ENCODE measurements at regions not wholly inside any gene's neighbourhood (a gene's known extent, or its start where the extent isn't known, plus 50 kb on each side); places are given as distances from the start of the nearest gene placed in this dataset.
A peak's percentile ranks its signal among the peaks of the same experiment; 100 is the strongest.

GRCh38 chrX:78383594-78383993, 56.2 kb upstream of the CYSLTR1 start:
- Histone ChIP-seq H3K9me3 (no peaks in the 10 kb centered on the region), H3K4me3 (ENCODE audit: control insufficient read depth in 1 of 2, extremely low read depth in 1 of 2, low read length in 1 of 2) (no peak overlapping the region), H3K27ac (ENCODE audit: low read length) (no peak overlapping the region), H3K27me3 (replicated peaks in 1 of 2; ENCODE audit: control insufficient read depth in 2 of 2, extremely low read depth in 1 of 2, insufficient read depth in 2 of 2, low read length in 1 of 2) (peaks cover 0 to 2% of the 10 kb centered on the region in 2 experiments), H3K36me3 (ENCODE audit: control insufficient read depth in 2 of 2, extremely low read depth in 1 of 2, insufficient read depth in 1 of 2, low read length in 1 of 2) (no peaks in the 10 kb centered on the region), H3K4me1 (ENCODE audit: control insufficient read depth in 1 of 2, extremely low read depth in 1 of 2, insufficient read depth in 2 of 2, low read length in 2 of 2) (no peaks in the 10 kb centered on the region)
- H3K36me3 Mint-ChIP-seq = peaks cover 3% of the 10 kb centered on the region
- no peak overlapping the region for H3K27ac Mint-ChIP-seq
- CTCF ChIA-PET = no interaction called here
- POLR2A ChIA-PET = no interaction called here
- peaks cover 0 to 8% (median 6%) of the 10 kb centered on the region in 3 donors for H3K4me1 Mint-ChIP-seq
- DNase-seq = no peak
- peaks cover 5 to 6% (median 6%) of the 10 kb centered on the region in 3 donors for H3K9me3 Mint-ChIP-seq
- no peak overlapping the region for H3K4me3 Mint-ChIP-seq
- H3K27me3 Mint-ChIP-seq = peaks cover 2 to 4% of the 10 kb centered on the region in 2 donors
- no CpG with 5 or more reads among the region's 3 CpGs for WGBS (ENCODE audit: insufficient coverage)
- ATAC-seq (replicated peaks in 1 of 4) = no peak

GRCh38 chrX:78378476-78379115, 51.2 kb upstream of the CYSLTR1 start:
- peaks cover 0 to 4% of the 10 kb centered on the region in 2 donors for H3K27me3 Mint-ChIP-seq
- Histone ChIP-seq H3K27ac (ENCODE audit: low read length) (no peak overlapping the region), H3K27me3 (replicated peaks in 1 of 2; ENCODE audit: control insufficient read depth in 2 of 2, extremely low read depth in 1 of 2, insufficient read depth in 2 of 2, low read length in 1 of 2) (peaks cover 0 to 2% of the 10 kb centered on the region in 2 experiments), H3K9me3 (peaks cover 2% of the 10 kb centered on the region), H3K36me3 (ENCODE audit: control insufficient read depth in 2 of 2, extremely low read depth in 1 of 2, insufficient read depth in 1 of 2, low read length in 1 of 2) (no peaks in the 10 kb centered on the region), H3K4me3 (ENCODE audit: control insufficient read depth in 1 of 2, extremely low read depth in 1 of 2, low read length in 1 of 2) (no peak overlapping the region), H3K4me1 (ENCODE audit: control insufficient read depth in 1 of 2, extremely low read depth in 1 of 2, insufficient read depth in 2 of 2, low read length in 2 of 2) (no peaks in the 10 kb centered on the region)
- H3K4me3 Mint-ChIP-seq = no peak overlapping the region
- ChIA-PET CTCF (interaction anchor here (0.5 kb wide), 2 partner anchors 177 to 1077 kb away, joined by 5 to 7 read pairs; no protein-coding TSS in a partner anchor), POLR2A (no interaction called here)
- H3K4me1 Mint-ChIP-seq = peaks cover 0 to 20% (median 16%) of the 10 kb centered on the region in 3 donors
- DNase-seq (no peak), ATAC-seq (replicated peaks in 1 of 4) (no peak)
- H3K27ac Mint-ChIP-seq = peak overlapping the region in 1 of 2 donors; percentile 52
- no peaks in the 10 kb centered on the region for H3K36me3 Mint-ChIP-seq
- 80% methylated on average over 1 of the region's 2 CpGs for WGBS (ENCODE audit: insufficient coverage)
- no peaks in the 10 kb centered on the region for H3K9me3 Mint-ChIP-seq

Data from T-cell (primary cell).